B cell (primary cell): ENCODE measurements at regions not wholly inside any gene's neighbourhood (a gene's known extent, or its start where the extent isn't known, plus 50 kb on each side); places are given as distances from the start of the nearest gene placed in this dataset.

Experiments
- ATAC-seq: fragments of 200-7000 bp; cut with Tn5 transposase; one replicate; pipeline ENCODE4 v1.10.0; 2021; ENCODE audit warnings: low read depth, mild to moderate bottlenecking, moderate number of reproducible peaks, moderate library complexity
- CTCF ChIA-PET: fragments of 350-600 bp; sonication (Branson Sonifier 250); formaldehyde crosslinking; loops from one replicate; lab custom pipeline; 2021; ENCODE audit warnings: antibody characterized with exemption, inconsistent platforms; lab: Charles Lee
- POLR2A ChIA-PET: fragments of 350-600 bp; sonication (Branson Sonifier 250); formaldehyde crosslinking; loops from one replicate; lab custom pipeline; 2021; ENCODE audit warnings: antibody characterized with exemption; lab: Charles Lee
- DNase-seq: peaks from one replicate; pipeline ENCODE4 v3.0.0; 2013
- H2AFZ ChIP-seq: 2 replicates; pipeline ENCODE4 v1.6.1; 2012; ENCODE audit warnings: mild to moderate bottlenecking, low read depth, low read length; ENCODE audit not compliant: insufficient read depth, poor library complexity, severe bottlenecking
- H3K27ac ChIP-seq, 2 donors: 1 replicate in 1 of 2; 2 replicates in 1 of 2; pipeline ENCODE4 v1.5.1; 2012 to 2013; ENCODE audit warnings: low read length in 2 of 2, mild to moderate bottlenecking in 2 of 2, moderate library complexity in 1 of 2
- H3K27me3 ChIP-seq, 4 experiments: fragments of 200-600 bp in 1 of 4; sonication (generic) in 1 of 4; replicated peaks in 1 of 4; 1 replicate in 2 of 4; 2 replicates in 2 of 4; pipeline versions ENCODE4 v1.6.1 to v1.7.0; 2013 to 2016; ENCODE audit warnings: low read length in 3 of 4, mild to moderate bottlenecking in 2 of 4, mixed read lengths in 1 of 4, moderate library complexity in 1 of 4; ENCODE audit not compliant: insufficient read depth in 4 of 4, control insufficient read depth in 3 of 4; ENCODE audit errors: control extremely low read depth in 1 of 4
- H3K36me3 ChIP-seq, 2 experiments: replicated peaks in 1 of 2; 1 replicate in 1 of 2; 2 replicates in 1 of 2; pipeline versions ENCODE4 v1.6.1 to v1.7.1; 2013; ENCODE audit warnings: low read length in 1 of 2; ENCODE audit not compliant: insufficient read depth in 2 of 2, control insufficient read depth in 1 of 2; ENCODE audit errors: control extremely low read depth in 1 of 2, extremely low read depth in 1 of 2
- H3K4me1 ChIP-seq, 2 donors: fragments of 200-600 bp in 1 of 2; sonication (generic) in 1 of 2; 1 replicate in 1 of 2; 2 replicates in 1 of 2; pipeline versions ENCODE4 v1.5.1 to v1.6.1; 2013 to 2017; ENCODE audit warnings: low read length in 2 of 2; ENCODE audit not compliant: control insufficient read depth in 2 of 2, insufficient read depth in 2 of 2
- H3K4me2 ChIP-seq: replicated peaks from 2 replicates; pipeline ENCODE3; 2012; ENCODE audit warnings: mild to moderate bottlenecking, low read depth, low read length; ENCODE audit not compliant: poor library complexity, severe bottlenecking
- H3K4me3 ChIP-seq, 5 experiments: fragments of 200-600 bp in 1 of 5; sonication (generic) in 1 of 5; 1 replicate in 3 of 5; 2 replicates in 2 of 5; pipeline versions ENCODE4 v1.5.1 to v1.7.0; 2011 to 2016; ENCODE audit warnings: low read length in 4 of 5, mild to moderate bottlenecking in 4 of 5, low read depth in 2 of 5, control low read depth in 1 of 5, moderate library complexity in 1 of 5; ENCODE audit not compliant: insufficient read depth in 1 of 5; ENCODE audit errors: control extremely low read depth in 1 of 5, extremely low read depth in 1 of 5
- H3K79me2 ChIP-seq: fragments of 200-600 bp; sonication (generic); one replicate; pipeline ENCODE4 v1.6.0; 2016; ENCODE audit warnings: low read length; ENCODE audit not compliant: control insufficient read depth, insufficient read depth
- H3K9ac ChIP-seq: fragments of 200-600 bp; sonication (generic); 2 replicates; pipeline ENCODE4 v1.6.1; 2017; ENCODE audit warnings: mild to moderate bottlenecking, low read length, moderate library complexity
- H3K9me3 ChIP-seq, 3 donors: one replicate each; pipeline versions ENCODE4 v1.6.1 to v1.7.1; 2013; ENCODE audit warnings: low read length in 2 of 3; ENCODE audit not compliant: control insufficient read depth in 2 of 3, insufficient read depth in 1 of 3; ENCODE audit errors: control extremely low read depth in 1 of 3
- H4K20me1 ChIP-seq: 2 replicates; pipeline ENCODE4 v1.6.0; 2012; ENCODE audit warnings: mild to moderate bottlenecking, low read length; ENCODE audit not compliant: insufficient read depth, control insufficient read depth, poor library complexity, severe bottlenecking
- H3K27ac Mint-ChIP-seq: one replicate; pipeline ENCODE4 v1.8.0; 2021; ENCODE audit warnings: mixed read lengths
- H3K27me3 Mint-ChIP-seq: one replicate; pipeline ENCODE4 v1.8.0; 2021; ENCODE audit warnings: mixed read lengths
- H3K4me1 Mint-ChIP-seq: one replicate; pipeline ENCODE4 v1.8.0; 2021; ENCODE audit warnings: mixed read lengths
- H3K4me3 Mint-ChIP-seq: one replicate; pipeline ENCODE4 v1.8.0; 2021; ENCODE audit warnings: mixed read lengths
- H3K9me3 Mint-ChIP-seq: one replicate; pipeline ENCODE4 v1.8.0; 2022; ENCODE audit warnings: mixed read lengths; ENCODE audit not compliant: insufficient read depth
- EZH2 ChIP-seq: IDR thresholded peaks from 2 replicates; pipeline ENCODE4 v1.6.1; 2012; ENCODE audit warnings: borderline replicate concordance, low read depth, mild to moderate bottlenecking, moderate library complexity, low read length; ENCODE audit not compliant: insufficient read depth, poor library complexity, severe bottlenecking
- WGBS: methylation state at CpG from one replicate; pipeline ENCODE4 v1.1.5; 2013; ENCODE audit warnings: missing lambda C conversion rate; ENCODE audit not compliant: insufficient coverage; 5-methylcytosine and 5-hydroxymethylcytosine counted together
- intact Hi-C: fragments of 100-400 bp; cut with micrococcal nuclease; formaldehyde crosslinking; loops from one replicate; pipeline ENCODE4 v1.10.0; 2022
- TF ChIP-seq, protein P1 (sequence below): fragments of 200-600 bp; IDR thresholded peaks from one replicate; pipeline ENCODE4 v1.8.0; 2022; ENCODE audit warnings: antibody characterized with exemption, mild to moderate bottlenecking

DNA sequence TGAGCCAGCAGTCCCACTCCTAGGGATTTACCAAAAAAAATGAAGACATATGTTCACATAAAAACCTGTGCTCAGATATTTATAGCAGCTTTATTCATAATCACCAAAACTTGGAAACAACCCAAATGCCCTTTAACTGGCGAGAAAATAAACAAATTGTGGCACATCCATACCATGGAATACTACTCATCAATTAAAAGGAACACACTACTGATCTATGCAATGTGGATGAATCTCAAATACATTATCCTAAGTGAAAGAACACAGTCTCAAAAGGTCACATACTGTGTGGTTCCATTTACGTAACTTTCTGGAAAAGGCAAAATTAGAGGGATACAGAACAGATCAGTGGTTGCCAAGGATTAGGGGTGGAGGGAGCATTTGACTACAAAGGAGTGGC lies 394.5 kb downstream of the SHQ1 start:
- no peaks in the 10 kb centered on the region for H3K9me3 Mint-ChIP-seq
- ChIA-PET CTCF (no interaction called here), POLR2A (no interaction called here)
- Histone ChIP-seq H3K4me3 (no peak overlapping the region), H3K27ac (no peak overlapping the region), H3K4me1 (no peaks in the 10 kb centered on the region), H3K9ac (no peak overlapping the region), H3K27me3 (peaks cover 0 to 8% (median 0%) of the 10 kb centered on the region in 4 experiments), H3K36me3 (no peaks in the 10 kb centered on the region), H4K20me1 (no peaks in the 10 kb centered on the region), H3K79me2 (no peaks in the 10 kb centered on the region), H2AFZ (no peak overlapping the region), H3K9me3 (no peaks in the 10 kb centered on the region), H3K4me2 (no peak overlapping the region)
- H3K4me1 Mint-ChIP-seq = peaks cover 2% of the 10 kb centered on the region
- DNase-seq (no peak), ATAC-seq (no peak)
- peaks cover 28% of the 10 kb centered on the region for H3K27me3 Mint-ChIP-seq
- WGBS = no CpG with 5 or more reads among the region's 2 CpGs
- no peak overlapping the region for H3K4me3 Mint-ChIP-seq
- no peak overlapping the region for H3K27ac Mint-ChIP-seq
- TF ChIP-seq, protein P1, sequence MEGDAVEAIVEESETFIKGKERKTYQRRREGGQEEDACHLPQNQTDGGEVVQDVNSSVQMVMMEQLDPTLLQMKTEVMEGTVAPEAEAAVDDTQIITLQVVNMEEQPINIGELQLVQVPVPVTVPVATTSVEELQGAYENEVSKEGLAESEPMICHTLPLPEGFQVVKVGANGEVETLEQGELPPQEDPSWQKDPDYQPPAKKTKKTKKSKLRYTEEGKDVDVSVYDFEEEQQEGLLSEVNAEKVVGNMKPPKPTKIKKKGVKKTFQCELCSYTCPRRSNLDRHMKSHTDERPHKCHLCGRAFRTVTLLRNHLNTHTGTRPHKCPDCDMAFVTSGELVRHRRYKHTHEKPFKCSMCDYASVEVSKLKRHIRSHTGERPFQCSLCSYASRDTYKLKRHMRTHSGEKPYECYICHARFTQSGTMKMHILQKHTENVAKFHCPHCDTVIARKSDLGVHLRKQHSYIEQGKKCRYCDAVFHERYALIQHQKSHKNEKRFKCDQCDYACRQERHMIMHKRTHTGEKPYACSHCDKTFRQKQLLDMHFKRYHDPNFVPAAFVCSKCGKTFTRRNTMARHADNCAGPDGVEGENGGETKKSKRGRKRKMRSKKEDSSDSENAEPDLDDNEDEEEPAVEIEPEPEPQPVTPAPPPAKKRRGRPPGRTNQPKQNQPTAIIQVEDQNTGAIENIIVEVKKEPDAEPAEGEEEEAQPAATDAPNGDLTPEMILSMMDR = no peak
- no peak for TF ChIP-seq EZH2
- intact Hi-C loops = no loop called here

DNA sequence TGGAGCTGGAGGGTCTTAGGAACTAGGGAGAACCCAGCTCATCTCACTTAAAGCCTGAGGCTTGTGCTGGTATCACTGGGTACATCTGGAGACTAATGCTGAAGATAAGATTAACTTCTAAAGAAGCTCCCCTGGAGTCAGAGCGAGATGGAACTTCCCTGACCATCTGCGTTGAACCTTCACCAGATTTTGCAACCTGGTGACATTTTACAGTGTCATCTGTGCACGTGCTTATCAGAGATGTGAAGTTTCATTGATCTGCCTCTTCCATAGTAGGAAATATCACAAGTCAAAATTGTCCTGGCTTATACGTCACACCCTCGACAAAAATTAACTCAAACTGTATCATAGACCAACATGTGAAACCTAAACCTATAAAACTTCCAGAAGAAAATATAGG lies 395.5 kb downstream of the SHQ1 start:
- intact Hi-C loops = no loop called here
- Histone ChIP-seq H3K4me3 (no peak overlapping the region), H3K4me1 (peaks cover under 1 to 3% of the 10 kb centered on the region in 2 donors), H4K20me1 (no peaks in the 10 kb centered on the region), H2AFZ (no peak overlapping the region), H3K9me3 (no peaks in the 10 kb centered on the region), H3K27me3 (peaks cover 0 to 8% (median 0%) of the 10 kb centered on the region in 4 experiments), H3K79me2 (no peaks in the 10 kb centered on the region), H3K36me3 (no peaks in the 10 kb centered on the region), H3K4me2 (no peak overlapping the region), H3K9ac (no peak overlapping the region), H3K27ac (no peak overlapping the region)
- Mint-ChIP-seq H3K4me3 (no peak overlapping the region), H3K27ac (no peak overlapping the region), H3K9me3 (no peaks in the 10 kb centered on the region), H3K27me3 (peaks cover 27% of the 10 kb centered on the region), H3K4me1 (peaks cover 2% of the 10 kb centered on the region)
- ChIA-PET CTCF (no interaction called here), POLR2A (no interaction called here)
- WGBS = 88% methylated on average over 2 of the region's 5 CpGs
- ATAC-seq (no peak), DNase-seq (no peak)
- TF ChIP-seq, protein P1 = no peak
- TF ChIP-seq EZH2 = no peak
